ENCODE measurements at regions not wholly inside any gene's neighbourhood (a gene's known extent, or its start where the extent isn't known, plus 50 kb on each side); places are given as distances from the start of the nearest gene placed in this dataset.
"Not testable (repeated sequence)": the region's sequence is repeated elsewhere in the genome, so short reads cannot be mapped to it uniquely, and the experiment has no call there.

DNA sequence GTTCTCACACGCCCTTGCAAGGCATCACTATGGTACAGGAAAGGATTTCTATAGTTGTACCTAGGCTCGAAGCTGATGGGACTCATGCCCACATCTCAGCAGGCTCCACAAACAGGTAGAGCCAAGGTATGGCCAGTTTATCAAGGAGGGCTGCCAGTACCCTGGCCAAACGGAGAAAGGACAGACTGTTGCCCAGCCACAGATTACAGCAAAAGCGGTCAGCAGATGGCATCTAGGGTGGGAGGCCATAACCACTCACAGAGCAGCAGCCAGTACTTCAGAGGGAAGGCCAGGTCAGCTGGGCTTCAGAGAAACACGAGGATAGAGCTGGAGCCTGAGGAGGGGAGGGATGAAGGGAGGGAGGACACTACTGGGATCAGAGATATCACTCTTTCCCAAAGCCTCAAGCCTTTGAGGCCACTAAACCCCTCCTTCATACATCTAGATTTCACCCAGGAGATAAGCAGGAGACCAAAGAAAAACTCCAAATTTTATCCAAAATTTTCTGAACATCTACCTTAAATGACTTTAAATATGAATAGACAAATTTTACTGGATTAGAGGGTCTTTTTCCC lies 904.2 kb upstream of the NXPH2 start:
- no peak for DNase-seq

- DNase-seq: no peak
Measured at GRCh38 chr2:139674577-139674976, 894.4 kb upstream of the NXPH2 start.

DNA sequence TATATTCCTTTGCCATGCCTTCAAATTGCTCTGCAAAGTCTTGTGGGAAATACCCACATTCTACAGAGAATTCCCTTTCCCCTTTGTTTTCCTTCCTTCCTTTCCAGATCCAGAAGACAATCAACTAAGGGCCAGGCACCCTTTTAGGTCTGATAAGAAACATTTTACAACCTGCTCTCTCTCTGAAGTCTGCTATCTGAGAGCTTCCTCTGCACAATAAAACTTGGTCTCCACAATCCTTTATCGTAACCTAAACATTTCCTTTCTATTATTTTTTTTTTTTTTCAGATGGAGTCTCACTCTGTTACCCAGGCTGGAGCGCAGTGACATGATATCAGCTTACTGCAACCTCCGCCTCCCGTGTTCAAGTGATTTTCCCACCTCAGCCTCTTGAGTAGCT lies 893.3 kb upstream of the NXPH2 start:
- not testable (repeated sequence) for DNase-seq

- no peak for DNase-seq
Measured at GRCh38 chr2:139669675-139670074, 889.5 kb upstream of the NXPH2 start.

DNA sequence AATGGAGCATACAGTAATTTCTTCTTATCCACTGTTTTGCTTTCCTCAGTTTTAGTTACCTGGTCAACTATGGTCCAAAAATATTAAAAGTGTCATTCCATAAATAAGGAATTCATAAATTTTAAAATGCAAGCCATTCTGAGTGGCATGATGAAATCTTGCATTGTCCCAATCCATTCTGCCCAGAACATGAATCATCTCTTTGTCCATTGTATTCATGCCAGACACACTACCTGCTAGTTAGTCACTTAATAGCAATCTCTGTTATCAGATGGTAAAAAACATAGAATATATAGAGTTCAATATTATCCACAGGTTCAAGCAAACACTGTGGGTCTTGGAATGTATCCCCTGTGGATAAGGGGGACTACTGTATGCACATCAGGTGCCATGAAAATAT lies 872.2 kb upstream of the NXPH2 start:
- no peak for DNase-seq

DNA sequence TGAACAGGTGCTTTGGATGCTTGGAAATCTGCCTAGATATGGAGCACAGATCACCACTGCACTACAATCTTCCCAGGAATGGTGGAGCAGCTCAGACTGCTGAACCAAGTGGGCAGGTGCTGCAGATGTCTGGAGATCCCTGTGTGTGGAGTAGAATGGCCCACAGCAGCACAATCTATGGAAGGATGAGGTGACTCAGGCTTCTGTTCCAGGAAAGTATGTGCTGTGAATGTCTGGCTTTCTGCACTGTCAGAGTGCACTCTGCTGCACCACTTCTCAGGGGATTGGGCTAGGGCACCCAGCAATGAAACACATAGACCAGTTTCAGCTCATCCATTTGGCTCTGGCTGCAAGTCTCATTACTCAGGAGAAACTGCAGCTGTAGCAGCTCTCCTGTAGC lies 865.4 kb upstream of the NXPH2 start:
- DNase-seq: no peak

GRCh38 chr2:139643139-139643538 lies 862.9 kb upstream of the NXPH2 start:
- no peak for DNase-seq

DNA sequence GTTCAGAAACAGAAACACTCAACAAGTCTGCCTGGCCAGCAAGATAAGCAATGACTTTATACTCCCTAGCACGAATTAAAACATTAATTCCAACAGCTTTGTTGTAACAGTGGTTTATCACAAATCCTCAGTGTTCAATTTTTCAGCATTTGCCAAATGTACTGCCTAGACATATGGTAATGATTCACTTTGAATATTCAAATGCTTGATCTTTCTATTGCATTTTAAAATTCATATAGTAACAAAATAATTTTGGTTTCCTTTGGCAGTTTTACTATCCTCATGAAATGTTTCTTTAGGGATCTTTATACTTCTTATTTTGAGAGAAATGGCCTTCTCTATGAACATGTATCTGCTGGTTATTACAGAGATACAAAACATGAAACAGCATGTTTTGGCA lies 851.8 kb upstream of the NXPH2 start:
- no peak for DNase-seq

DNA sequence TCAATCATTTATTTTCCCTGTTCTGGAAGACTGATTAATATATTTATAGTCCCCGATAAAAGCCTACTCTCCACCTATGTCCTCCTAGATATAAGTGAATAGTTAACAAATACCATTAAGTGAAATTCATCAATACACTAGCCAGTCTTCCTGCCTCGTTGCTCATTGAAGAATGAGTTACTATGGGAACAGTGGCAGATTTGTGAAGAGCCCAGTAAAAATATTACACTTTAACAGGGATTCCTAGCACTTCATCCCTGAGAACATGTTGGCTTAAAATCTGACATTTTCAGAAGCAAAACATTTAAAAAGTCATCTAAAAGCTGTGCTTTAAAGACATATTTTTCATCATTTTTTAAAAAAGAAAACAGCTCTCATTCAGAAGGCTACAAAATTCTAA lies 848.7 kb upstream of the NXPH2 start:
- no peak for DNase-seq

DNA sequence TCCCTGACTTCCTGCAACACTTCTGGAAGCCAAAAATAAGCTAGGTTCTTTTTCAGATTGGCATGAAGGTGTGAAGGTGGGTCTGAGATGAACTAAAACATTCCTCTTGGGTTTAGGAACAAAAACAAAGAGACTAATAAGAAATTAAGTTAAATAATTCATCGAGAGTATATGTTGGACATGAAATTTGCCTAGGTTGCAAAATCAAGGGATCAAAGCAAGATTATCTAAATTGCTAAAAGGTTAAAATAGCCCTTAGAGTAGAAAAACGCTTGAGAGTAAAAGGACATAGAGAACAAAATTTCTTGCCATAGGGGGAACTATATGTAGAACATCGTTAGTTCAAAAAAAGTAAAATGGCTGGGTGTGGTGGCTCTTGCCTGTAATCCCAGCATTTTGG lies 845.9 kb upstream of the NXPH2 start:
- no peak for DNase-seq

- no peak for DNase-seq
Measured at GRCh38 chr2:139622691-139623090, 842.5 kb upstream of the NXPH2 start.

DNA sequence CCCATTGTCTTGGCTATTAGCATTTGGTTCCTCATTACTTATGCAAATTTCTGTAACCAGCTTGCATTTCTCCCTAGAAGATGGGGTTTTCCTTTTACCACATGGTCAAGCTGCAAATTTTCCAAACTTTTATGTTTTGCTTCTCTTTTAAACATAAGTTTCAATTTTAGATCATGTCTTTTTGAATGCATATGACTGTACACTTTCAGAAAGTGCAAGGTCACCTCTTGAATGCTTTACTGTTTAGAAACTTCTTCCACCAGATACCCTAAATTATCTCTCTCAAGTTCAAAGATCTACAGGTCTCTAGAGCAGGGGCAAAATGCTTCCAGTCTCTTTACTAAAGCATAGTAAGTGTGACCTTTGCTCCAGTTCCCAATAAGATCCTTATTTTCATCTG lies 837.6 kb upstream of the NXPH2 start:
- DNase-seq: no peak

DNA sequence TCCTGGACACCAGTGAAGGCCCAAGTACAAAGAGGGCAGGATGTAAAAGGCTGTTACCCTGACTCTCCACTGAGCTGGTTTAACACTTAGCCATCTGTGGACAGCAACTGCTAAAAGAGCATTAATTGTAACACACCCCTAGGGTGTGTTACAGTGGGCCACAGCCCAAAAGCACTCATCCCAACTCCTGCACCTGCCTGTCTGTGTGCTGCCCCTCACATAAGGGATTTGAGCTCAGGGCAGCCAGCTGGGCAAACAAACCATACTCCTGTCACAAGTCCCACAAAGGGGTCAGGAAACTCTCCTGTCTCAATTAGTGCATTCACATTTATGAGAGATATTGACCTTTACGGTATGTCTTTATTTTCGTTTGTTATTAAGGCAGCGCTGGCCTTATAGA lies 833.1 kb upstream of the NXPH2 start:
- DNase-seq: no peak

- DNase-seq: no peak
Measured at GRCh38 chr2:139610512-139610911, 830.3 kb upstream of the NXPH2 start.

DNA sequence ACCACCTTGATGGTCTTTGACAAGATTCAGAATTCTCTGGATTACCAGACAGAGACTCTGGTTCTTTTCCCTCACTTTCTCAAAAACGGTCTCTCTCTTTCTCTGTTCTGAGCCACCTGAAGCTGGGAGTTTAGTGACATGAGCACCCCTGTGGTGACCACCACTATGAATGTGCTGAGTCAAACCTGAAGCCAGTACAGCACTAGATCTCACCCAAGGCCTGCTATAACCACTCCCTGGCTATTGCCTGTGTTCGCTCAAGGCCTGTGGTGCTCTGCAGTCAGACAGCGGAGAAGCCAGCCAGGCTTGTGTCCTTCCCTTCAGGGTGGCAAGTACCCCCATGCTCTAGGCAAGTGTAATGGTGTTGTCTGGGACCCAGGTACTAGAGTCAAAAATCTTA lies 828.9 kb upstream of the NXPH2 start:
- no peak for DNase-seq

GRCh38 chr2:139605668-139606067 lies 825.5 kb upstream of the NXPH2 start:
- no peak for DNase-seq

DNA sequence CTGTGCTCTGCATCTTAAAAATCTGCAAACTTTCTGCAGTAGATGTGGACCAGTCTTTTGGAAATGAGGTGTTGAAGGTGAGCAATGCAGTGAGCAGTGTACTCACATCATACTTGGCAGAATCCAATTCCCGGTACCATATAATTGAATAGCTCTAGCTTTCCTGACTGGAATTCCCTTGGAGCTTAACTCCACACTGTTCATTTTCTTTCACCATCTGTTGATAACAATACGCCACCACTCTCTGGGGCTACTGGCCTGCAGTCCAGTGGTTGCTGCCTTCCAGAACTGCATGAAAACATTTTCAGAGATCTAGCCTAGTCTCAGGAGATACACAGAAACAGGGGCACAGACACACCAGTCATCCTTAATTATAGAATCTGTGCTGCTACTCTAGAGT lies 820.0 kb upstream of the NXPH2 start:
- DNase-seq: no peak

- no peak for DNase-seq
Measured at GRCh38 chr2:139585101-139585500, 804.9 kb upstream of the NXPH2 start.

DNA sequence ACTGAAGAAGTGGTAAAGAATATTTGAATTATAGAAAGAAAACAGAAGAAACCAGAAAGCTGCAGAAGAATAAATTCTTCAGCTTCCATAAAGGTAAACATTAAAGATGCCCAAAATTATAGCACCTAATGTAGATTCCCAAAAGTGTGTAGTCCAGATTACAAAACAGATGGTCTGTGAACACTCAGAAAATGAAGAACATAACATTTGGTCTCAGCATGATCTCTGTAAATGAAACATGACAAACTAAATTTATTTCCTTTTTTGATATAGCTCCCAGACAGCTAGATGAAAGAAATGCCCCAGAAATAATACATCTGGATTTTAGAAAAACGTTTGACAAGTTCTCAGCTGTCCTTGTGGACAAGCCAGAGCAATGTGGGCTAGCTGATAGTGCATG lies 794.2 kb upstream of the NXPH2 start:
- no peak for DNase-seq

DNA sequence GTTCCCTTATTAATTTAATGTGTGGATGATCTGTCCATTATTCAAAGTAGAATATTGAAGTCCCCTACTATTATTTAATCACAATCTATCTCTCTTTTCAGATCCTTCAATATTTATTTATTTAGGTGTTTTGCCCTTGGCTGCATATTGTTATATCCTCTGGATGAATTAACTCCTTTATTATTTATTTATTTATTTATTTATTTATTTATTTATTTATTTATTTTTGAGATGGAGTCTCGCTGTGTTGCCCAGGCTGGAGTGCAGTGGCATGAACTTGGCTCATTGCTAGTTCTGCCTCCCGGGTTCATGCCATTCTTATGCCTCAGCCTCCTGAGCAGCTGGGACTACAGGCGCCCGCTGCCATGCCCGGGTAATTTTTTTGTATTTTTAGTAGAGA lies 776.6 kb upstream of the NXPH2 start:
- no peak for DNase-seq

GRCh38 chr2:139550873-139551272 lies 770.7 kb upstream of the NXPH2 start:
- DNase-seq: no peak

DNA sequence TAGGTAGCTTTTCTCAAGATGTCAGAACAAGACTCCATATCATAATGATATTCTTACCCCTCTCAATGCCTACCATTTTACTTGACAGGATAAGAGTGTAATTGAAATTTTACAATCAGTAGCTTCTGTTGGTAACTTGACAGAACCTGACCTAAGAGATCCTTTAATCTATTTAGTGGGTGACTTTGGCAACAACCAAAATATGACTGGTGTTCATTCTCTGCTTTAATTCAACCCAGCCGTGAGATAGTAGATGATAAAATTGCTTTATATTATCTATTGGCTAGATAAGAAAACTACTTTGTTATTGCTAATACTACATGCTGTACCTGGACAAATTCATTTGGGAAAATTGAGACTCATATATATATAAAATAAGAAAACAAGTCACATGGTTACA lies 770.2 kb upstream of the NXPH2 start:
- no peak for DNase-seq

GRCh38 chr2:139544186-139544851 lies 764.1 kb upstream of the NXPH2 start:
- no peak for DNase-seq

DNA sequence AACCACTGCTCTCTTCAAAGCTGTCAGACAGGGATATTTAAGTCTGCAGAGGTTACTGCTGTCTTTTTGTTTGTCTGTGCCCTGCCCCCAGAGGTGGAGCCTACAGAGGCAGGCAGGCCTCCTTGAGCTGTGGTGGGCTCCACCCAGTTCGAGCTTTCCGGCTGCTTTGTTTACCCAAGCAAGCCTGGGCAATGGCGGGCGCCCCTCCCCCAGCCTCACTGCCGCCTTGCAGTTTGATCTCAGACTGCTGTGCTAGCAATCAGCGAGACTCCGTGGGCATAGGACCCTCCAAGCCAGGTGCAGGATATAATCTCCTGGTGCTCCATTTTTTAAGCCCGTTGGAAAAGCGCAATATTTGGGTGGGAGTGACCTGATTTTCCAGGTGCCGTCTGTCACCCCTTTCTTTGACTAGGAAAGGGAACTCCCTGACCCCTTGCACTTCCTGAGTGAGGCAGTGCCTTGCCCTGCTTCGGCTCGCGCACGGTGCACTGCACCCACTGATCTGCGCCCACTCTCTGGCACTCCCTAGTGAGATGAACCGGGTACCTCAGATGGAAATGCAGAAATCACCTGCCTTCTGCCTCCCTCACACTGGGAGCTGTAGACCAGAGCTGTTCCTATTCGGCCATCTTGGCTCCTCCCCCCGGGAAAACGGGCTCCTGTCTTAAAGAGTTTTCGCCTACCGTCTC lies 758.3 kb upstream of the NXPH2 start:
- DNase-seq: not testable (repeated sequence)

- no peak for DNase-seq
Measured at GRCh38 chr2:139529080-139529479, 748.9 kb upstream of the NXPH2 start.

Data from kidney glomerular epithelial cell (primary cell).